Mucosa of stomach (tissue), 1 donor: ENCODE measurements at regions not wholly inside any gene's neighbourhood (a gene's known extent, or its start where the extent isn't known, plus 50 kb on each side); places are given as distances from the start of the nearest gene placed in this dataset.

ENCODE experiments used
- H3K27me3 ChIP-seq: one replicate; pipeline ENCODE4 v1.7.0; 2013; ENCODE audit warnings: mild to moderate bottlenecking, low read length; ENCODE audit not compliant: control insufficient read depth, insufficient read depth
- H3K36me3 ChIP-seq: one replicate; pipeline ENCODE4 v1.7.0; 2013; ENCODE audit warnings: low read length; ENCODE audit not compliant: control insufficient read depth, insufficient read depth
- H3K4me1 ChIP-seq: one replicate; pipeline ENCODE4 v1.7.0; 2013; ENCODE audit warnings: mild to moderate bottlenecking, low read length; ENCODE audit not compliant: control insufficient read depth, insufficient read depth
- H3K4me3 ChIP-seq: one replicate; pipeline ENCODE4 v1.7.0; 2013; ENCODE audit warnings: low read length
- H3K9ac ChIP-seq: one replicate; pipeline ENCODE4 v1.7.0; 2013; ENCODE audit warnings: mild to moderate bottlenecking, low read length, moderate library complexity
- H3K9me3 ChIP-seq: one replicate; pipeline ENCODE4 v1.7.0; 2013; ENCODE audit warnings: mild to moderate bottlenecking, low read length, moderate library complexity; ENCODE audit not compliant: control insufficient read depth
- donor health status: Pancreatic carcinoma.

DNA sequence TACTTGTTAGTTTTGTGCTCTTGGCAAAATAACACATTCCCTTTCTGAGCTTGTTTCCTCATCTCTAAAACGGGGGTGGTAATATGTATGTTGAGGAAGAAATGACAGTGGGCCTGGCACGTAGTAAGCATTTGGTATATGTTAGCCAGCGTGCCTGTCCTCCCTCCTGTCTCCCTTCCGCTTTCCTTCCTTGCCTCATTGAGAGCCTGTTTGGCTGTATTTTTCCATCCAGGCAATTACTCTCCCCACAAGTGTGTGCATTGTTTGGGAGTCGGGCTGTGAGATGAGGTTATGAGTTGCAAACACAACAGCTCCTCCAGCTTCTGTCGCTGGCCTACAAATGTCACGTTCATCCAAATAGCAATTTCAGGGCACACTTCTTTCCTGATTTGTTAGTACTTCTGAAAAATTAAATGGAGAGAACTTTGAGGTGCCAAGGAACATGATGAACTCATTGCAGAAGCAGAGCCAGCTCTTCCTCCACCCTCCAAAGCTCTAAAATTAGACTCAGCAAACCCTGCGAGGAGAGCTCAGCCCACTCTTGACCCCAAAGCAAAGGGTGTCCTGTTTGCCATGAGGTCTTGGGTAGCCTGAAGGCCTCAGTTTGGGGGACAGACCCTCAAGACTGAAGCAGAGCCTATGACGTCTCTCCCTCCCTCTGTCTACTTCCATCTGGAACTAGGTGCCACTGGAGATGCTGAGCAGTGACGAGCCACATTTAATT, 50.7 kb upstream of the TOX2 start:
- H3K27me3 ChIP-seq = no peaks in the 10 kb centered on the region
- no peaks in the 10 kb centered on the region for H3K9me3 ChIP-seq
- no peak overlapping the region for H3K4me3 ChIP-seq
- no peak overlapping the region for H3K9ac ChIP-seq
- no peaks in the 10 kb centered on the region for H3K4me1 ChIP-seq
- no peaks in the 10 kb centered on the region for H3K36me3 ChIP-seq

DNA sequence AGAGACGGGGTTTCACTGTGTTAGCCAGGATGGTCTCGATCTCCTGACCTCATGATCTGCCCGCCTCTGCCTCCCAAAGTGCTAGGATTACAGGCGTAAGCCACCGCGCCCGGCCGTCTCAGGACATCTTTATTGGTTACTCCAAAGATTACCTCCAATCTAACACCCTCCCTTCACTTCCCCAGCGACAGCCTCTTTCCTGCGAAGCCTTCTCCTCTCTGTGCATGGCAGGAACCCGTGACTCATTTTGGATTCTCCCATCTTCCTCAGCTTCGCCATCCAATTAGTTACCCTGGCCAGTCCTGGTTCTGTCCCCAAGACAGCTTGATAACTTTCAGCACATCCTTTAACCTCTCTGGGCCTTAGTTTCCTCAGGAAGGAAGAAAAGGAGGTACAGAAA, 51.3 kb upstream of the TOX2 start:
- Histone ChIP-seq H3K36me3 (no peaks in the 10 kb centered on the region), H3K27me3 (no peaks in the 10 kb centered on the region), H3K4me1 (no peaks in the 10 kb centered on the region), H3K9ac (no peak overlapping the region), H3K4me3 (no peak overlapping the region), H3K9me3 (no peaks in the 10 kb centered on the region)

DNA sequence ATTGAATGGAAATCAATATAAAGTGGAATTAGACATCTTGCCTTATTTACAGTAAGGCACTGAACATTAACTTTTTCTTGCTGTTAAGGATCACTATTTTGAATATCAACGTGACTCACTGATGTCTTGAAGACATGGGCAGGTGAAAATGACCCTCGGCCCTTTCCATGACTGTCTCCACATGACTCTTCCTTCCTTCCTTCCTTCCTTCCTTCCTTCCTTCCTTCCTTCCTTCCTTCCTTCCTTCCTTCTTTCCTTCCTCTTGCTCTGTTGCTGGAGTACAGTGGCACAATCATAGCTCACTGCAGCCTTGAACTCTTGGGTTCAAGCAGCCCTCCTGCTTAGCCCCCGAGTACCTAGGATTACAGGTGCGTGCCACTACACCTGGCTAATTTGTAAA, 52.2 kb upstream of the TOX2 start:
- Histone ChIP-seq H3K9me3 (no peaks in the 10 kb centered on the region), H3K4me3 (no peak overlapping the region), H3K9ac (no peak overlapping the region), H3K36me3 (no peaks in the 10 kb centered on the region), H3K27me3 (no peaks in the 10 kb centered on the region), H3K4me1 (no peaks in the 10 kb centered on the region)

DNA sequence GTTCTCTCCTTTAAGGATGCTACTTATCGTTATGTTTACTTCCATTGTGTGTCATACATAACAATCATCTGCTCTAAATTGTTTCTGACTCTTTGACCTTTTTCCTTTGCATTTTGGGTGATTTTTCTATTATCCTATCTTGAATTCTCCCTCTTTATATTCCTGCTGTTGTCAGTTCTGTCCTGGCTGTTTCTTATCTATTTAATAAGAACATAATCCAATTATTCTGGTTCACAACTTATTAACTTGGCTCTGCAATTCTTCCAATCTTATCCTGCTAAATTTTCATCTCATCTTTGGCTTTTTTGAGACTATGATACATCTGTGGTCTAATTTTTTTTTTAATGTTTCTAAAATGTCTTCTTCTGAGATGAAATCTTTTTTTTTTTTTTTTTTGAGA, 54.7 kb upstream of the TOX2 start:
- no peaks in the 10 kb centered on the region for H3K36me3 ChIP-seq
- H3K27me3 ChIP-seq = no peaks in the 10 kb centered on the region
- no peak overlapping the region for H3K9ac ChIP-seq
- no peaks in the 10 kb centered on the region for H3K4me1 ChIP-seq
- H3K9me3 ChIP-seq = no peaks in the 10 kb centered on the region
- no peak overlapping the region for H3K4me3 ChIP-seq

DNA sequence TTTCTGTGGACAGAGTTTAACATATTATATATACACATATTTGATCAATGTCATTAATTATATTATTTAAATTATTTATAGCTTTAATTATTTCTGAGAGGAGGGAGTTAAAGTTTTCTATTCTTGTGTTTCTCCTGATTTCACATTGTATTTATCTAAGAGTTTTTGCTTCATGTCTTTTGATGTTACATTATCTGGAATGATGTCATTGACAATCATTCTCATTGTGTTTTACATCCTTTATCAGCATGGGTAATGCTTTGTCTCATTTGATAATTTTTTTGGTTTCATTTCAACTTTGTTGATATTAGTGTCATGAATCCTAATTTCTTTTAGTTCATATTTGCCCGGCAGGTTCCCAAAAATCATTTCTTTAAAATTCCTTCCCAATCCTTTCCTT, 56.7 kb upstream of the TOX2 start:
- Histone ChIP-seq H3K4me3 (no peak overlapping the region), H3K4me1 (no peaks in the 10 kb centered on the region), H3K27me3 (no peaks in the 10 kb centered on the region), H3K9me3 (no peaks in the 10 kb centered on the region), H3K9ac (no peak overlapping the region), H3K36me3 (no peaks in the 10 kb centered on the region)

DNA sequence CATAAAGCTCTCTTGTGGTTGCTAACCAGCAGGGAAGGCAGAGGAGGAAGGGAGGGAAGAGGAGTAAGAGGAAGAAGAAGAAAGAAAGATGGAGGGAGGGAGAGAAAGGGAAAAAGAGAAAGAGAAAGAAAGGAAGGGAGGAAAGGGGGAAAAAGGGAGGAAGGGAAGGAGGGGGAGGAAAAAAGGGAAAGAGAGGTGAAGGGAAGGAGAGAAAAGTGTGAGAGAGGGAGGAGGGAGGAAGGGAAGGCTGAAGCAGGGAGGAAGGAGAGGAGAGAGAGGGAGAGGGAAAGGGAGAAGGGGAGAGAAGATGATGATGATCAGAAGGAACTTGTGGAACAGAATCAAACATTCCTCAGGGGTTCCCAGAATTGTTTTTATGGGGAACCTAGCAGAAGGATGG, 57.5 kb upstream of the TOX2 start:
- H3K36me3 ChIP-seq = no peaks in the 10 kb centered on the region
- no peaks in the 10 kb centered on the region for H3K4me1 ChIP-seq
- H3K9me3 ChIP-seq = no peaks in the 10 kb centered on the region

DNA sequence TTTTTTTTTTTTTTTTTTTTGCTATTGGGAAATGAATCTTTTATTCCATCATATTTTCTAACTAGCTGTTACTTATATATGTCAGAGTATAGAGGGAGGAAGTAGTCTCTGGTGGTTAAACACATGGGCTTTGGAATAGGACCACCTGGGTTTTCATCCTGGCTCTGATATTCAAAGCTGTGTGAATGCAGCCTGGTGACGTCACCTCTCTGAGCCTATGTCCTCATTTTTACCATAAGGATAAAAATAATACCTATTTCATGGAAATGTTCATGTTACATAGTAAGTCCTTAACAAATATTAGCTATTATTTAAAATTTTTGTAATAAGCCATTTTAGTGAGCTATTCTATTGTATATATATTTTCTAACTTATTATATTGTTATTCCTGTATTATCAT, 58.8 kb upstream of the TOX2 start:
- H3K4me3 ChIP-seq = no peak overlapping the region
- H3K36me3 ChIP-seq = no peaks in the 10 kb centered on the region

More for the DNA sequence above, 57.5 kb upstream of the TOX2 start:
- Histone ChIP-seq H3K4me3 (no peak overlapping the region), H3K27me3 (no peaks in the 10 kb centered on the region), H3K9ac (no peak overlapping the region)

DNA sequence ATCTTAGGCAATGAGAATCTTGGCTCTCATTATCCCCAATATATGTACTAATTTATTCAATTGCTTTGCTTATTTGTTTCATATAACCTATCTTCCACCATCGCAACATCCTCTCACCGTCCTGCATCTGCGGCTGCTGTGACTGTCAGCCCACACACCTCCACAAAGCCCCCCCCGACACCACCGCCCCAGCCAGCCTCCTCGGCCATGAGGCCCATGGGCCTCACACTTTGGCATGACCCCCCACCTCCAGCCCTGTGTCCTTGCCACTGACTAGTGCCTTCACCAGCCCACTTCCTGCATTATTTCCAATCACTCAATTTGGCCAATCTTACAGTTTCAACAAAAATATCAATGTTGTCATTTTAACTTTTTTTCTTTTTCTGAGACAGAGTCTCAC, 60.7 kb upstream of the TOX2 start:
- H3K27me3 ChIP-seq = no peaks in the 10 kb centered on the region
- no peaks in the 10 kb centered on the region for H3K36me3 ChIP-seq
- no peaks in the 10 kb centered on the region for H3K9me3 ChIP-seq
- no peak overlapping the region for H3K9ac ChIP-seq
- H3K4me1 ChIP-seq = peaks cover 6% of the 10 kb centered on the region
- H3K4me3 ChIP-seq = no peak overlapping the region

More for the DNA sequence above, 58.8 kb upstream of the TOX2 start:
- H3K9me3 ChIP-seq = no peaks in the 10 kb centered on the region
- H3K9ac ChIP-seq = no peak overlapping the region
- no peaks in the 10 kb centered on the region for H3K27me3 ChIP-seq
- no peaks in the 10 kb centered on the region for H3K4me1 ChIP-seq

DNA sequence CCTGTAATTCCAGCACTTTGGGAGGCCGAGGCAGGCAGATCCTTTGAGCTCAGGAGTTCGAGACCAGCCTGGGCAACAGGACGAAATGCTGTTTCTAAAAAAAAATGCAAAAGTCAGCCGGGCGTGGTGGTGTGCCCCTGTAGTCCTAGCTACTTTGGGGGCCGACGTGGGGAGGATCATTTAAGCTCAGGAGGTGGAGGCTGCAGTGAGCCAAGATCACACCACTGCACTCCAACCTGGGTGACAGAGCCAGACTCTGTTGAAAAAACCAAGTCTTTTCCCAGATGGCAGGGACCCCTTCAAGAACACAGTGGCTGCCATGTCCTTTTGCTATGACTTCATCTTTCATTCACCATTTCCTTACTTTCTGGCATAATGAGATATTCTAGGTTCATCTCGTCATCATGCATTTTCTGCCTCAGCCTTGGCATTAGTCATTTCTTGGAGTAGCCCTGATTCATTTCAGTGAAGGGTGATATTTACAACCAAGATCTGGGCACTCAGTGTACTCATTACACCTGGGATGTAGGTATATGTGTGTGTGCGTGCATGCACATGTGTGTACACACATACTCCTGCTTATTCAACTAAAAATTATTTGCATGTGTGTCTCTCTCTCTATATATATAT, 61.4 kb upstream of the TOX2 start:
- Histone ChIP-seq H3K27me3 (no peaks in the 10 kb centered on the region), H3K4me3 (no peak overlapping the region), H3K36me3 (no peaks in the 10 kb centered on the region), H3K9me3 (no peaks in the 10 kb centered on the region), H3K4me1 (peaks cover 6% of the 10 kb centered on the region), H3K9ac (no peak overlapping the region)

DNA sequence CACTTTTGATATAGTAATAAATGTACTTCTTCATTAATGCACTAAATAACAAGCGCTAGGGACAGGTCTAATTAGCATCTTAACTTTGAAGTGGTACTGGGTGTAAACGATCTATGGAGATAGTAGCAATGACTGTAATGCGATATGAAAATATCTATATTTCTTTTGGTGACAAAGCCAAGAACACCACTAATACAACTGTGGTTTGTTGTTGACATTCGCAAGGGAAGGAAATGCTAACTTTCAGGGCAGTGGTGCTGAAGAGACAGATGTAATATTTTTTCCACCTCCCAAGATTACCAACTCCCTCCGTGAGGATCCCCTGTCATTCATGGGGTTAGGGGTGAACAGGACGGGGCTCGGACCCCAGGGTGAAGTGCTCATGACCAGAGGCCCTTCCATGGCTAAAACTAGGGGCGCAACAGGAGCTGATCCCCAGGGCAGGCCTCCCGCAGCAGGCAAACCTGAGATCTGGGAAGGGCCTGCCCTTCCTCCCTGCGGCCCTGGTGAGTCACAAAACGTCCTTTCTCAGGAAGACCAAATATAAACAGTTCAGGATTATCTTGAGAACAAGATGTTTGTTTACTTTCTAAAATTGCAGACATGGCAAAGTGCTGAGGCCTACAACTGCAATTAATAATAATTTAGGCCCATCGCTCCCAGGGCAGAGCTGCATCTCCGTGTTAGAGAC, 65.0 kb upstream of the TOX2 start:
- no peak overlapping the region for H3K4me3 ChIP-seq
- no peaks in the 10 kb centered on the region for H3K36me3 ChIP-seq
- H3K27me3 ChIP-seq = no peaks in the 10 kb centered on the region
- H3K9me3 ChIP-seq = no peaks in the 10 kb centered on the region
- no peak overlapping the region for H3K9ac ChIP-seq
- peaks cover 6% of the 10 kb centered on the region for H3K4me1 ChIP-seq

DNA sequence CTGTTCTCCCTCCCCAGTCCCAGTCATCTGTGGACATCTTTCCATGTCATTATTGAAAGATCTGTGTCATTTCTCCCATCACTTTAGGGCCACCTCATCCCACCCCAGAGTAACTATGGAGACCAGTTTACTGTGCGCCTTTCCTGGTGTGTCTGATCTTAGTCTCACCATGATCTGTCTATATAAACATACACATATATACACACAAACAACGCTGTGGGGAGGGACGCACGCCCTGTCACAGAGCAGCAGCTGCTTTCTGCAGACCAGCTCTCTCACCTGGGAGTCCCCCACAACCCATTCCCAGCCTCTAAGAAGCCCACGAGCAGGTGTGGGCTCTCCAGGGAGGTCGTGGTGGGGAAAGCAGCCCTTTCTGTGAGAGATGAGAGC, 68.1 kb upstream of the TOX2 start:
- no peak overlapping the region for H3K4me3 ChIP-seq
- no peaks in the 10 kb centered on the region for H3K36me3 ChIP-seq
- no peaks in the 10 kb centered on the region for H3K27me3 ChIP-seq
- H3K9ac ChIP-seq = no peak overlapping the region
- H3K9me3 ChIP-seq = no peaks in the 10 kb centered on the region
- peaks cover 6% of the 10 kb centered on the region for H3K4me1 ChIP-seq

DNA sequence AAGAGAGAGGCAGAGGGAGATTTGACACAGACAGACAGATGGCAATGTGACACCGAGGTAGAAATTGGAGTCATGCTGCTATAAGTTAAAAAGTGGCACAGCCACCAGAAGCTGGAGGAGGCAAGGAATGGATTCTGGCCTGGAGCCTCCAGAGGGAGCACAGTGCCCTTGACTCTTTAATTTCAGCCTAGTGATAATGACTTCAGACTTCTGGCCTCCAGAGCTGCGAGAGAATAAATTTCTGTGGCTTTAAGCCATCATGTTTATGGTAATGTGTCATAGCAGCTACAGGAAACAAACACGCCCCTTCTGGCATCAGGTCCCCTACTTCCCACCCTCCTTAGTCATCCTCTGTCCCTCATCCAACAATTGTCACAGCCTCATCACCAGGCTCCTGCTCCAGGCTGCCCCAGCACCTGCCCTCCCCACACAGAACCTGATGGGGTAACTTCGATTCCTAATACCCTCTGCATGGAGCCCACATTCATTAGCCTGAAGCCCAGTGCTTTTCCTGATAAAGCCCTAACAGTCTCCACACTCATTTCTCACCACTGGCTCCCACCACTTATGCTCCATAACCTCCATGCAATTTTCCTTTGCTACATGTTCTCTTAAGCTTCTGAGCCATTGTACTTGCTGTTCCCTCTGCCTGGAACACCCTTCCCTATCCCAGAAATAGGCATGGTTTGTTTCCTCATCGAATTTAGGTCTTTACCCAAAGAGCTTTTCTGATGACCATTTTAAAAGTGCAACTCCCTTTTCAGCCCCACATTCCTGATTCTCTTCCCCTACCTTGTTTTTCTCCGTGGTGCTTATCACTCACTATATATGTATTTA, 69.7 kb upstream of the TOX2 start:
- no peaks in the 10 kb centered on the region for H3K9me3 ChIP-seq
- no peak overlapping the region for H3K4me3 ChIP-seq
- H3K36me3 ChIP-seq = no peaks in the 10 kb centered on the region
- no peaks in the 10 kb centered on the region for H3K27me3 ChIP-seq
- peak overlapping the region; percentile 28 for H3K9ac ChIP-seq
- peaks cover 4% of the 10 kb centered on the region for H3K4me1 ChIP-seq
